ENCODE measurements at regions not wholly inside any gene's neighbourhood (a gene's known extent, or its start where the extent isn't known, plus 50 kb on each side); places are given as distances from the start of the nearest gene placed in this dataset.
"Not testable (repeated sequence)": the region's sequence is repeated elsewhere in the genome, so short reads cannot be mapped to it uniquely, and the experiment has no call there.

DNA sequence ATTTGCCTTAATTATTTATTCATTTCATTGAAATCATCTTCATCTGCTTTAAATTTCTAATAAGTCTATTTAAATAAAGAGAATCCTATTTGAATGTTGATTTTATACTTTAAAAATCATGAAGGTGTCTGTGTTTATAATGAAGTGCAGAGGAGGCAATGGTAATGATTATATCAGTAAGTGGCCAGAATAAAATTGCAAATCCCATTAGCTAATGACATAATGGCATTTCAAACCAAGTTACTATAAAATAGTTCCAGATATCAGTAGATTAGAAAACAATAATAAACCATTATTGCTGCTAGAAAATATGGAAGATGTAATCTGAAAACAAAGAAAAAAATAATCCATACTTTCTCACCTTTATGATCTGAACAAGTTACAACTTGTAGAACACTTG, 647.8 kb upstream of the KLHL1 start:
- no peak for ATAC-seq

- ATAC-seq = no peak
These were observed 647.2 kb upstream of the KLHL1 start for GRCh38 chr13:70755456-70755855.

GRCh38 chr13:70747262-70747661, 639.0 kb upstream of the KLHL1 start:
- no peak for ATAC-seq

DNA sequence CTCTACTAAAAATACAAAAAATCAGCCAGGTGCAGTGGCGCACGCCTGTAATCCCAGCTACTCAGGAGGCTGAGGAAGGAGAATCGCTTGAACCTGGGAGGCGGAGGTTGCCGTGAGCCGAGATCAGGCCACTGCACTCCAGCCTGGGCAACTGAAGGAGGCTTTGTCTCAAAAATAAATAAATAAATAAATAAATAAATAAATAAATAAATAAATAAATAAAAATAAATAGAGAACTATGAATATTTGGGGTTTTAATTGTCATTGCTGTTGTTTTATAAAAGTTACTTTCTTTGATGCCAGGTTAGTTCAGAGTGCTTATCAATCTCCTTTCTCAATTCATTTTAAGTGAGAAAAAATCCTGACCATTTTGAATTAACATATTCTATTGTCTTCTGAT, 638.2 kb upstream of the KLHL1 start:
- ATAC-seq = not testable (repeated sequence)

GRCh38 chr13:70736622-70737317, 628.5 kb upstream of the KLHL1 start:
- no peak for ATAC-seq

DNA sequence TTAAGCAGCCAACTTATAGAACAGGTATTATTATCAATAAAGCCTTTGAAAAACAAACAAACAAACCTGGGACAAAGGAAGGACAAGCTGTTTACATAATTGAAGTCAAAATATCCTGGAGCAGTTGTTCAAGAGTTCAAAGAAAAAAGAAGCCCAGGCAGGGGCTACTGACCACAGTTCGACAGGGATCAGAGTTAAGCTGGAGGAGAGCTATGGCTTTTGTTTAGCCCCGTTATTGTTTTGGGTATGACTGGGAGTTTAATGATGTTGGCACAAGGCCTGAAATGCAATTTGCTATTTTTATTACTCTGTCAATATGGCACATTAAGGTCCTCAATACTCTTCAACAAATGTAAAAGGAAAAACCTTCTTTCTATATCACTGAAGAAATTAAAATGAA, 624.4 kb upstream of the KLHL1 start:
- no peak for ATAC-seq

GRCh38 chr13:70729369-70729768, 621.1 kb upstream of the KLHL1 start:
- ATAC-seq = no peak

DNA sequence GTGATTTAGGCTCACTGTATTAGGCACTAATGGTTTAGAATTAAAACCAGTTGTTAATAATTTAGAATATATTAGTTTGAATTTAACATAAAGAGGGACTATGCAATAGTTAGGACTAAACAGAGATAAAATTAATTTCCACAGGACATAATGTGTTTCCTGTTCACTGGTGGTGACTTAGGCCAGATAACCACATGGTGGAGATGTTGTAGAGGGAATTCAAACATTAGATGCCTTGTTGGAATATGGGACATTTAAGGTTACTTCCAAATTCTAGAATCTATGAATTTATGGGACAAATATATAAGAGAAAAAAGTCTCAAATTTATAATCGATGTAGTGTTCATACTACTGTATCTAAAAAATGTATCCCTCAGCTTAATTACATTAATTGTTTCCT, 615.5 kb upstream of the KLHL1 start:
- ATAC-seq = no peak

DNA sequence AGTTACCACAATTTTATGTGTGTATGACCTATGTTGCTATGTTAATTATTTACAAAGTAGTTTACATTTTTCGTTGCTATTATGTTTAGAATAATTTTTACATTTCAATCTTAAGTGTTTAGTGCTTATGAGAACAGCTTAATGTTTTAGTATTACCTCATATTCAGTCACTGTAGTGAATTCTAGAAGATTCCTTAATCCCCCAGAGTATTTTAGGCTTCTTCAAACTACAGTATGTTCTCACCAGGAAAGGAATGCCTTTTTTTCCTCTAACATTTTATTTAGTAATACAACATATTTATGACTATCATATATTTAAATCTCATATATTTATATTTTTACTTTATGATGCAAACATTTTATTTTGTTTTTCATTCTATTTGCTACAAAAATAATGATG, 612.1 kb upstream of the KLHL1 start:
- no peak for ATAC-seq

DNA sequence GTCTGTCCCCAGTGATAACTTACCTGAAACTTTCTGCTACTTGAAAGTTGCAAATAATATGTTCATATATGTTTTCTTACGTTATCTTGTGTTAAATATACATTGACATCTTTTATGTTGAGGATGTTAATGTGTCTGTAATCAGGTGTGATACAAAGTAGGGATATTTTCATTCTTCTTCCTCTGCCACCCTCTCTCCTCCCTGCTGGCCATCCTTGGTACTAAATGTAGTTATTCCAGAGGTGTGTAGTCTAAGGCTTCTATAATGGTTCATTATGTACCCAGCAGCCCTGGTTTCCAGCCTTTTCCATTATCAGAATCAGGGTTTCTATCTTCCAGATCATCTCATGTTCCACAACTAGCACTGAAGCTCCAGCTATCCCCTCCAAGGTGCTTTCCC, 606.7 kb upstream of the KLHL1 start:
- ATAC-seq = no peak

- ATAC-seq = no peak
These were observed 600.5 kb upstream of the KLHL1 start for GRCh38 chr13:70708775-70709174.

DNA sequence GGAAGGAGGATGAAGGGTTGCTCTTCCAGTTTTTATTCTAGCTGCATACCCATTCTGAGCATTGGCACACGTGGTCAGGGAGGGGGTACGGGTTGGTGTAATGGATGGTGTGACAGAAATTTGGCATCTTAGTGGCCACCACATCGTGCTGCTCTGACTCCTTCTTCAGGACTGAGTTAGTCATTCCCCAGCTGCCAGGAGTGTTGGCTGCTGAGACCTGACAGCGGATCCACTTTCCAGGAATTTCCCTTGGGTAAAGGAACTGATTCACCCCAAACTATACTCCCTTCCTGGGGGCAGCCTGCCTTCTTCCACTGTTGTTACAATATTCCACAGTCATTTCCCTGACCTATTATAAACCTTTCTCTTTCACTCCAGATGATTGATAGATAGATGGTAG, 595.5 kb upstream of the KLHL1 start:
- no peak for ATAC-seq

DNA sequence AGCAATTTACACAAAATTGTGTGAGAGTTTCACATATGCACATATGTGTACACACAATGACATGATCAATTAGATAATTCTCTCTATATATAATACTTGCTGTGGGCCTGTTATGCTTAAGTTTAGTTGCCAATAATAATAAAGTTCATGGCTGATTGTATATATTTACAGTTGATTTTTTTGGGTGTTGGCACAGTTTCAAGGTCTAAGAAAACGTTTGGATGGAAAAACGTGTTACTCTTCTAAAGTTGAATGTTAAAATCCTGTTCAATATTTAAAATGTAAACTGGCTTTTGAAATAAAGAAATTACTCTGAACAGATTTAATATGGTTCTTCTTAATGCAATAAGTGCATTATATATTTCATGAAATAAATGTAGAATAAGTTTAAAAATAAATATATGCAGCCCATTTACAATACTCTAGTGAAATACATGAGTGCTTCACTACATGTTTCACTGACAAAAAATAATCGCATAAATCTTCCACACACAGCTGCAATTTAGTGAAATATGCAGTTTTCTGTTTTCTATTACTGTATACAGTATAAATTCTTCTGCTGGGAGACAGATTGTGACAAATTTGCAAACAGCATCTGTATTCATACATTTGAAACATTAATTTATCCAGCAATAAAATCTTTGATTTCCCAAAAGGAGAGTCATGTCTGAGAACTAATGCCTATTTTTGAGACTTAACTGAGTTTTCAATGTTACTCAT, 586.9 kb upstream of the KLHL1 start:
- ATAC-seq = no peak

DNA sequence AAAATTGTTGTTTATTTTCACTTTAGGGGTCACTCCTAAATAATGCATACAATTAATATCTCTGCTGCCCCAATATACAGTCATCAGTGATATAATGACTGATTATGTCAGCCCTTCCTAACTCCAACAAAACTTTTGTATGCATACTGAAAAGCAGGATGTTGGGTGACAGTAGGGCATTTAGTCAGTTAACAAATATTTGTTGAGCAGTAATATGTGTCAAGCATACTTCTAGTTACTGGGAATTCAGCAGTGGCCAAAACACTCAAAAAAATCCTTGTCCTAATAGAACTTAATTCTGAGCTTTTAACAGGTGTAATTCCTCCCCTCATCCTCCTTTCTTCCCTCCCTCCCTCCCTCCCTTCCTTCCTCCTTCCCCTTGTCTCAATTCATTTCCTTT, 560.7 kb upstream of the KLHL1 start:
- no peak for ATAC-seq

DNA sequence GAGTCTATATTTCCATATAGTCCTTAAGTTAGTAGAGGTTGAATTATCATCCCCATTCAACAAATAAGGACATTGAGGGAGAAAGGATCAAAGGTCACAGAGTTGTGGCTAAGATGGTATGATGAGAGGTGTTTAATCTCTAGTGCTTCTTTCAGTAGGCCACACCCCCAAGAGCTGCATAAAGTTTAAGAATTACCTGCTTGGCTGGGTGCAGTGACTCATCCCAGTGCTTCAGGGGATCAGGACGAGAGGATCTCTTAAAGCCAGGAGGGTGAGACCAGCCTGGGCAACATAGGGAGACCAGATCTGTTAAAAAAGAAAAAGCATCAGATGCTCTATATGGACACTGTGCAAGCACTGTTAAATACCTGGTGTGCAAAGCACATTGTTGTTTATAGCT, 560.0 kb upstream of the KLHL1 start:
- ATAC-seq = peak; percentile 35

- no peak for ATAC-seq
These were observed 558.8 kb upstream of the KLHL1 start for GRCh38 chr13:70666883-70667556.

- ATAC-seq = no peak
These were observed 554.1 kb upstream of the KLHL1 start for GRCh38 chr13:70662231-70662940.

GRCh38 chr13:70644052-70644451, 535.8 kb upstream of the KLHL1 start:
- no peak for ATAC-seq

GRCh38 chr13:70634893-70635292, 526.6 kb upstream of the KLHL1 start:
- no peak for ATAC-seq

GRCh38 chr13:70630247-70630646, 522.0 kb upstream of the KLHL1 start:
- no peak for ATAC-seq

- ATAC-seq = no peak
These were observed 515.0 kb upstream of the KLHL1 start for GRCh38 chr13:70623239-70623638.

- no peak for ATAC-seq
These were observed 514.5 kb upstream of the KLHL1 start for GRCh38 chr13:70622796-70623195.

- no peak for ATAC-seq
These were observed 511.7 kb upstream of the KLHL1 start for GRCh38 chr13:70619936-70620335.

All from esophagus mucosa (tissue), 1 donor.